OCI-LY3 (cell line): ENCODE measurements at regions not wholly inside any gene's neighbourhood (a gene's known extent, or its start where the extent isn't known, plus 50 kb on each side); places are given as distances from the start of the nearest gene placed in this dataset.

Experiments
- EZH2phosphoT487 ChIP-seq: fragments of 200-600 bp; shearing (Covaris generic); IDR thresholded peaks from 2 replicates; pipeline ENCODE4 v1.6.1; 2018; ENCODE audit warnings: antibody characterized with exemption, mixed run types, low read depth
- TF ChIP-seq, protein P1 (sequence below): fragments of 200-600, 300-600 bp; sonication (generic); IDR thresholded peaks from 2 replicates; pipeline ENCODE4 v1.5.1; 2014; ENCODE audit warnings: antibody characterized with exemption, low read length, low read depth

DNA sequence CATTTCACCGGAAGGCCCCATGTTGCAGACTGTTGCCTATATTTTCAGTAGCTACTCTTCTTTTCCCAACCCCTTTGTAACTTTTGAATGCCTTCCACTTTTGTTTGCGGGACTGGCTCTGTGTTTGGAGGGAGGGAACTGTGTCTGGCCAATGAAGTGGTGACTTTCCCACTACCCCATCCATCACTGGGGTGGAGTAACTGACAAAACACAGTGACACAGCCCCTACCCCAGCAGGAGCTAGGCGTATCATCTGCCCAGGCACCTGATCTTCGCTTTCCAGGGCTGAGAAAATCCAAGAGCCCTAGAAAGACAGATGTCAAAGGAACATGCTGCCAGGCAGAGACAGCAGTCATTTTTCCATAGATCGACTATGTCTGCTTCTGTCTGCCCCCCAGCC is 710.6 kb upstream of the CELF2 start:
- TF ChIP-seq, protein P1, sequence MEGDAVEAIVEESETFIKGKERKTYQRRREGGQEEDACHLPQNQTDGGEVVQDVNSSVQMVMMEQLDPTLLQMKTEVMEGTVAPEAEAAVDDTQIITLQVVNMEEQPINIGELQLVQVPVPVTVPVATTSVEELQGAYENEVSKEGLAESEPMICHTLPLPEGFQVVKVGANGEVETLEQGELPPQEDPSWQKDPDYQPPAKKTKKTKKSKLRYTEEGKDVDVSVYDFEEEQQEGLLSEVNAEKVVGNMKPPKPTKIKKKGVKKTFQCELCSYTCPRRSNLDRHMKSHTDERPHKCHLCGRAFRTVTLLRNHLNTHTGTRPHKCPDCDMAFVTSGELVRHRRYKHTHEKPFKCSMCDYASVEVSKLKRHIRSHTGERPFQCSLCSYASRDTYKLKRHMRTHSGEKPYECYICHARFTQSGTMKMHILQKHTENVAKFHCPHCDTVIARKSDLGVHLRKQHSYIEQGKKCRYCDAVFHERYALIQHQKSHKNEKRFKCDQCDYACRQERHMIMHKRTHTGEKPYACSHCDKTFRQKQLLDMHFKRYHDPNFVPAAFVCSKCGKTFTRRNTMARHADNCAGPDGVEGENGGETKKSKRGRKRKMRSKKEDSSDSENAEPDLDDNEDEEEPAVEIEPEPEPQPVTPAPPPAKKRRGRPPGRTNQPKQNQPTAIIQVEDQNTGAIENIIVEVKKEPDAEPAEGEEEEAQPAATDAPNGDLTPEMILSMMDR, result no peak
- TF ChIP-seq EZH2phosphoT487, result no peak
